Stomach (tissue), 8 donors: ENCODE measurements at regions not wholly inside any gene's neighbourhood (a gene's known extent, or its start where the extent isn't known, plus 50 kb on each side); places are given as distances from the start of the nearest gene placed in this dataset.

Experiments
- DNase-seq, 2 donors: peaks; one replicate each; pipeline versions ENCODE4 v3.0.0 to v3.0.0-alpha.2; 2013 to 2019
- H3K27ac ChIP-seq, 5 donors: fragments of 200-600 bp in 4 of 5; sonication (generic) in 4 of 5; one replicate each; pipeline ENCODE4 v1.5.1; 2013 to 2019; ENCODE audit warnings: mild to moderate bottlenecking in 1 of 5, moderate library complexity in 1 of 5
- H3K27me3 ChIP-seq, 3 donors: fragments of 200-600 bp; sonication (generic); one replicate each; pipeline ENCODE4 v1.5.1; 2017 to 2019; ENCODE audit warnings: mixed run types in 1 of 3
- H3K36me3 ChIP-seq, 4 donors: fragments of 200-600 bp; sonication (generic); 1 replicate in 3 of 4; 2 replicates in 1 of 4; pipeline ENCODE4 v1.5.1; 2016 to 2019
- H3K4me1 ChIP-seq, 4 donors: fragments of 200-600 bp; sonication (generic); one replicate each; pipeline ENCODE4 v1.5.1; 2016 to 2019
- H3K4me3 ChIP-seq, 4 donors: fragments of 200-600 bp; sonication (generic) in 3 of 4; one replicate each; pipeline ENCODE4 v1.5.1; 2016 to 2019; ENCODE audit warnings: mild to moderate bottlenecking in 1 of 4
- H3K9me3 ChIP-seq, 4 donors: fragments of 200-600 bp; sonication (generic); one replicate each; pipeline ENCODE4 v1.5.1; 2016 to 2019
- EP300 ChIP-seq: sonication (generic); formaldehyde crosslinking; IDR thresholded peaks from one replicate; pipeline ENCODE4 v1.6.1; 2017; ENCODE audit warnings: antibody characterized with exemption
- POLR2A ChIP-seq, 4 donors: fragments of 450-650 bp; IDR thresholded peaks; one replicate each; pipeline ENCODE4 v1.6.1; 2016; ENCODE audit warnings: antibody characterized with exemption in 4 of 4, control low read depth in 2 of 4, mild to moderate bottlenecking in 1 of 4, moderate library complexity in 1 of 4
- POLR2AphosphoS5 ChIP-seq, 3 donors: sonication (generic); formaldehyde crosslinking; IDR thresholded peaks; one replicate each; pipeline ENCODE4 v1.6.1; 2016; ENCODE audit warnings: antibody characterized with exemption in 3 of 3
- WGBS, 5 donors: extraction: QIAGEN DNeasy Blood & Tissue Kit in 3 of 5; methylation state at CpG; one replicate each; pipeline versions ENCODE4 v1.1.5 to v1.1.7; 2013 to 2018; 5-methylcytosine and 5-hydroxymethylcytosine counted together
- intact Hi-C: fragments of 100-400 bp; cut with DNase I; formaldehyde crosslinking; loops from one replicate; pipeline ENCODE4 v1.15.1; 2023; ENCODE audit warnings: low total_unique reads
- TF ChIP-seq, protein P1 (sequence below), 7 experiments: fragments of 450-650 bp in 4 of 7; fragments of 200-600 bp in 3 of 7; sonication (generic) in 3 of 7; IDR thresholded peaks; one replicate each; pipeline ENCODE4 v1.5.1; 2016 to 2019; ENCODE audit warnings: antibody characterized with exemption in 7 of 7, control low read depth in 2 of 7, mild to moderate bottlenecking in 1 of 7
- donor health status: healthy with polysubstance abuse.
- donor health status: Bipolar disorder and iron deficiency.
- donor health status: healthy.

DNA sequence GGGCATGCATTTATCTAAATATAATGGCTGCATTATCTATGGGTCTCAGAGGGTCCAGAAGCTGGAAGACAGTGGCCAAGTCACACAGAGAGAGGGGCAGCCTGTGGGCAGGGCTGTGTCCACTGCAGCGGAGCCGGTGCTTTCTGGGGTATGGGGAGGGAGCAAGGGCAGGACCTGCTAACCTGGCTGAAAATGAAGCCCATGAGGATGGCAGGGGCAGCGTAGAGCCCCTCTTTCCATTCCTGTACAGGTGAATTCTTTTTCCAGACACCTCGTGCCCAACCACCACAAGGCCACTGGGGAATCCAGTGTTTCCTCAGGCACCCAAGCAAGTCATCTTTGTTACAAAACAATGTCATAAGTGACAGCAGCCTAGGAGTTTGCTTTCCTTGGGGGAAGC is 305.9 kb upstream of the IRX4 start:
- Histone ChIP-seq H3K27ac (no peak overlapping the region), H3K9me3 (no peaks in the 10 kb centered on the region), H3K4me3 (no peak overlapping the region), H3K4me1 (no peaks in the 10 kb centered on the region), H3K36me3 (no peaks in the 10 kb centered on the region), H3K27me3 (peaks cover 0 to 38% (median 0%) of the 10 kb centered on the region in 3 donors)
- DNase-seq, result no peak
- intact Hi-C loops, result no loop called here
- WGBS, 5 donors, result 77 to 92% (median 85%) methylated on average over 4 of the region's 4 CpGs
- TF ChIP-seq POLR2A (IDR thresholded peaks at IDR 0.05), result no peak
- TF ChIP-seq, protein P1, sequence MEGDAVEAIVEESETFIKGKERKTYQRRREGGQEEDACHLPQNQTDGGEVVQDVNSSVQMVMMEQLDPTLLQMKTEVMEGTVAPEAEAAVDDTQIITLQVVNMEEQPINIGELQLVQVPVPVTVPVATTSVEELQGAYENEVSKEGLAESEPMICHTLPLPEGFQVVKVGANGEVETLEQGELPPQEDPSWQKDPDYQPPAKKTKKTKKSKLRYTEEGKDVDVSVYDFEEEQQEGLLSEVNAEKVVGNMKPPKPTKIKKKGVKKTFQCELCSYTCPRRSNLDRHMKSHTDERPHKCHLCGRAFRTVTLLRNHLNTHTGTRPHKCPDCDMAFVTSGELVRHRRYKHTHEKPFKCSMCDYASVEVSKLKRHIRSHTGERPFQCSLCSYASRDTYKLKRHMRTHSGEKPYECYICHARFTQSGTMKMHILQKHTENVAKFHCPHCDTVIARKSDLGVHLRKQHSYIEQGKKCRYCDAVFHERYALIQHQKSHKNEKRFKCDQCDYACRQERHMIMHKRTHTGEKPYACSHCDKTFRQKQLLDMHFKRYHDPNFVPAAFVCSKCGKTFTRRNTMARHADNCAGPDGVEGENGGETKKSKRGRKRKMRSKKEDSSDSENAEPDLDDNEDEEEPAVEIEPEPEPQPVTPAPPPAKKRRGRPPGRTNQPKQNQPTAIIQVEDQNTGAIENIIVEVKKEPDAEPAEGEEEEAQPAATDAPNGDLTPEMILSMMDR (IDR thresholded peaks at IDR 0.05), result no peak
- TF ChIP-seq EP300, result no peak
- no peak for TF ChIP-seq POLR2AphosphoS5 (IDR thresholded peaks at IDR 0.05)

GRCh38 chr5:2188137-2188536 is 305.4 kb upstream of the IRX4 start:
- H3K4me1 ChIP-seq, result no peaks in the 10 kb centered on the region
- H3K4me3 ChIP-seq, result no peak overlapping the region
- no peak for TF ChIP-seq EP300
- no peak for TF ChIP-seq POLR2A (IDR thresholded peaks at IDR 0.05)
- TF ChIP-seq POLR2AphosphoS5 (IDR thresholded peaks at IDR 0.05), result no peak
- TF ChIP-seq, protein P1 (IDR thresholded peaks at IDR 0.05), result no peak
- no peaks in the 10 kb centered on the region for H3K9me3 ChIP-seq
- H3K27ac ChIP-seq, result no peak overlapping the region
- intact Hi-C loops, result no loop called here
- 80 to 87% (median 85%) methylated on average over 7 of the region's 7 CpGs for WGBS, 5 donors
- H3K27me3 ChIP-seq, result peaks cover 0 to 43% (median 0%) of the 10 kb centered on the region in 3 donors
- DNase-seq, result no peak
- H3K36me3 ChIP-seq, result no peaks in the 10 kb centered on the region

DNA sequence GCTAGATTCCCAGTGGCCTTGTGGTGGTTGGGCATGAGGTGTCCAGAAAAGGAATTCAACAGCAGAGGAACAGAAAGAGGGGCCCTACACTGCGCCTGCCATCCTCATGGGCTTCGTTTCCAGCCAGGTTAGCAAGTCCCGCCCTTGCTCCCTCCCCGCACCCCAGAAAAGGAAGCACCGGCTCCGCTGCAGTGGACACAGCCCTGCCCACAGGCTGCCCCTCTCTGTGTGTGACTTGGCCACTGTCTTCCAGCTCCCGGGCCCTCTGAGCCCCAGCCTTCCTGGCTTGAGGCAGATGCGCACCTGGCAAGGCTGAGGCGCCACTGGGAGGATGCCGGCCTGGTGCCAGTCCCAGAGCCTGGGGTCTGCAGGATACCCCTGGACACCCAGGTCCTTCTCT is 305.0 kb upstream of the IRX4 start:
- DNase-seq, result peak in 1 of 2 donors; percentile 5
- intact Hi-C loops, result no loop called here
- peaks cover 0 to 46% (median 0%) of the 10 kb centered on the region in 3 donors for H3K27me3 ChIP-seq
- H3K9me3 ChIP-seq, result no peaks in the 10 kb centered on the region
- no peaks in the 10 kb centered on the region for H3K4me1 ChIP-seq
- no peak overlapping the region for H3K27ac ChIP-seq
- TF ChIP-seq POLR2AphosphoS5 (IDR thresholded peaks at IDR 0.05) (no peak), POLR2A (IDR thresholded peaks at IDR 0.05) (no peak)
- TF ChIP-seq, protein P1 (IDR thresholded peaks at IDR 0.05), result no peak
- 80 to 91% (median 87%) methylated on average over 9 to 10 of the region's 10 CpGs for WGBS, 5 donors
- H3K4me3 ChIP-seq, result no peak overlapping the region
- no peaks in the 10 kb centered on the region for H3K36me3 ChIP-seq

DNA sequence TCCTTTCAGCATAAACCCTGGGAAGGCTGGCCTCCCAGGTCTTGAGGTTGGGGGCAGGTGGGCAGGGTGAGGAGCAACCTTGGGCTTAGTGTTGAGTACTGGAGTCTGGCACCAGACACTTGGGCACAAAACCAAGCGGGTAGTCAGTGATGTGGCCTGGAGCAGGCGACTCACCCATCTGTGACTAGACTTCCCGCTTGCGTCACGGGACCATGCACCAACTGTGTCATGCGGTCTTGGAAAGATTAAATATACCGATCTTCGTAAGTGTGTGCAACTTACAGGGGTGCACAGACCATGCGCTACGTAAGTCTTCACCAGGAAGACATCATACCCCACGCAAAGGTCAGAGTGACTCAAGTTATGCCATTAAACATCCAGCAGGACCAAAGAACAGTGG is 304.4 kb upstream of the IRX4 start:
- Histone ChIP-seq H3K27ac (no peak overlapping the region), H3K4me1 (no peaks in the 10 kb centered on the region), H3K4me3 (no peak overlapping the region), H3K36me3 (no peaks in the 10 kb centered on the region), H3K27me3 (peaks cover 0 to 47% (median 0%) of the 10 kb centered on the region in 3 donors), H3K9me3 (no peaks in the 10 kb centered on the region)
- DNase-seq, result peak in 1 of 2 donors; percentile 13
- intact Hi-C loops, result no loop called here
- TF ChIP-seq EP300 (no peak), POLR2AphosphoS5 (IDR thresholded peaks at IDR 0.05) (no peak), POLR2A (IDR thresholded peaks at IDR 0.05) (no peak)
- TF ChIP-seq, protein P1 (IDR thresholded peaks at IDR 0.05), result no peak
- WGBS, 5 donors, result 90 to 96% (median 95%) methylated on average over 10 to 11 of the region's 11 CpGs
